ENCODE measurements at regions not wholly inside any gene's neighbourhood (a gene's known extent, or its start where the extent isn't known, plus 50 kb on each side); places are given as distances from the start of the nearest gene placed in this dataset.

DNA sequence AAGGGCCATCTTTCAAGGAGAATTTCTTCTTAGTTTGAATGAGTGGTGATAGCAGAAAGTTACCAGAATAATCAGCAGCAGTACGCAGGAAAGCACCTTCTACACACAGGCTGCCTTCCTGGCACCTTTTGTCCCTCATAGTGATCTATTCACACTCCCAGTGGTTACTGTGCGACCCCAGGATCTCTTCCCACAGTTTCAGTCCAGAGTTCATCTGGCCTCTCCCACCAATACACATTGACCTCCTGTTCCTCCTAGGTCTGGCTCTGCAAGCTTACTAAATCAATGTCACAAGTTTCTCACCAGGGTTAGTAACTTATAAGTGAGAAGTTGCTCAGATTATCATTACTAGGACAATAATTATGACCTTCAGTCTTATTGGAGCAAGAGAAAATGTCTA, 99.1 kb upstream of the PIK3R1 start:
- Histone ChIP-seq H3K9me2 (replicated peaks; ENCODE audit: insufficient read depth) (no peaks in the 10 kb centered on the region), H3K27ac (no peak overlapping the region), H3K4me3 (no peak overlapping the region), H3K4me2 (no peak overlapping the region), H3K4me1 (ENCODE audit: insufficient read depth) (no peaks in the 10 kb centered on the region), H2AFZ (no peak overlapping the region), H3K79me2 (no peaks in the 10 kb centered on the region), H3K36me3 (replicated peaks; ENCODE audit: insufficient read depth, low read depth) (no peaks in the 10 kb centered on the region), H3K27me3 (no peaks in the 10 kb centered on the region), H3K9me3 (ENCODE audit: low read depth) (no peaks in the 10 kb centered on the region), H4K20me1 (ENCODE audit: insufficient read depth, poor library complexity, severe bottlenecking) (no peaks in the 10 kb centered on the region)
- DNase-seq (ENCODE audit: low spot score): no peak
- TF ChIP-seq, protein P1, sequence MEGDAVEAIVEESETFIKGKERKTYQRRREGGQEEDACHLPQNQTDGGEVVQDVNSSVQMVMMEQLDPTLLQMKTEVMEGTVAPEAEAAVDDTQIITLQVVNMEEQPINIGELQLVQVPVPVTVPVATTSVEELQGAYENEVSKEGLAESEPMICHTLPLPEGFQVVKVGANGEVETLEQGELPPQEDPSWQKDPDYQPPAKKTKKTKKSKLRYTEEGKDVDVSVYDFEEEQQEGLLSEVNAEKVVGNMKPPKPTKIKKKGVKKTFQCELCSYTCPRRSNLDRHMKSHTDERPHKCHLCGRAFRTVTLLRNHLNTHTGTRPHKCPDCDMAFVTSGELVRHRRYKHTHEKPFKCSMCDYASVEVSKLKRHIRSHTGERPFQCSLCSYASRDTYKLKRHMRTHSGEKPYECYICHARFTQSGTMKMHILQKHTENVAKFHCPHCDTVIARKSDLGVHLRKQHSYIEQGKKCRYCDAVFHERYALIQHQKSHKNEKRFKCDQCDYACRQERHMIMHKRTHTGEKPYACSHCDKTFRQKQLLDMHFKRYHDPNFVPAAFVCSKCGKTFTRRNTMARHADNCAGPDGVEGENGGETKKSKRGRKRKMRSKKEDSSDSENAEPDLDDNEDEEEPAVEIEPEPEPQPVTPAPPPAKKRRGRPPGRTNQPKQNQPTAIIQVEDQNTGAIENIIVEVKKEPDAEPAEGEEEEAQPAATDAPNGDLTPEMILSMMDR (IDR thresholded peaks at IDR 0.05; ENCODE audit: poor library complexity): no peak
- TF ChIP-seq EZH2phosphoT487 (IDR thresholded peaks at IDR 0.05; ENCODE audit: low read depth, severe bottlenecking, unreplicated experiment) (no peak), EZH2 (IDR thresholded peaks at IDR 0.05; ENCODE audit: borderline replicate concordance) (no peak)
- 21% methylated on average over 2 of the region's 2 CpGs for WGBS (ENCODE audit: low lambda C conversion rate, missing lambda C conversion rate)

DNA sequence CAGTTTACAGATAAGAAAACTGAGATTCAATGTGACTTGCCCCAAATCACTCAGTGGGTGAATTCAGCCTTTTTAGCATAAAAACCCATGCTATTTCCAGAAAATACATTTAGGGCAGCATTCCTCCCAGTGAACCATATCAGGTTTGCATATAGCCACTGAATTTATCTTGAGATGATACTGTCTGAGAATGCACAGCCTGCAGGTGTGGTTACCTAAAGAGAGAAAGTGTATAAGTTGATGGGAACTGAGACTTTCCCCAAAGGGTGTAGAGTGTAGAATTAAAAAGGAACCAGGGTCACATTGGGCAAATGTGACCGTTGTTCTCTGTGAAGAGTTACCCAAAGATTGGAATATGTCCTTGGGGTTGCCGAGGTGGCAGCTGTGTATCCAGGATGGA, 100.0 kb upstream of the PIK3R1 start:
- Histone ChIP-seq H3K4me2 (no peak overlapping the region), H3K4me1 (ENCODE audit: insufficient read depth) (no peaks in the 10 kb centered on the region), H3K9me3 (ENCODE audit: low read depth) (no peaks in the 10 kb centered on the region), H3K27me3 (no peaks in the 10 kb centered on the region), H4K20me1 (ENCODE audit: insufficient read depth, poor library complexity, severe bottlenecking) (no peaks in the 10 kb centered on the region), H2AFZ (no peak overlapping the region), H3K79me2 (no peaks in the 10 kb centered on the region), H3K9me2 (replicated peaks; ENCODE audit: insufficient read depth) (no peaks in the 10 kb centered on the region), H3K4me3 (no peak overlapping the region), H3K27ac (no peak overlapping the region), H3K36me3 (replicated peaks; ENCODE audit: insufficient read depth, low read depth) (no peaks in the 10 kb centered on the region)
- no peak for DNase-seq (ENCODE audit: low spot score)
- no peak for TF ChIP-seq EZH2 (IDR thresholded peaks at IDR 0.05; ENCODE audit: borderline replicate concordance)
- no peak for TF ChIP-seq EZH2phosphoT487 (IDR thresholded peaks at IDR 0.05; ENCODE audit: low read depth, severe bottlenecking, unreplicated experiment)
- TF ChIP-seq, protein P1 (IDR thresholded peaks at IDR 0.05; ENCODE audit: poor library complexity): no peak
- WGBS (ENCODE audit: low lambda C conversion rate, missing lambda C conversion rate): 98% methylated on average over 2 of the region's 2 CpGs

DNA sequence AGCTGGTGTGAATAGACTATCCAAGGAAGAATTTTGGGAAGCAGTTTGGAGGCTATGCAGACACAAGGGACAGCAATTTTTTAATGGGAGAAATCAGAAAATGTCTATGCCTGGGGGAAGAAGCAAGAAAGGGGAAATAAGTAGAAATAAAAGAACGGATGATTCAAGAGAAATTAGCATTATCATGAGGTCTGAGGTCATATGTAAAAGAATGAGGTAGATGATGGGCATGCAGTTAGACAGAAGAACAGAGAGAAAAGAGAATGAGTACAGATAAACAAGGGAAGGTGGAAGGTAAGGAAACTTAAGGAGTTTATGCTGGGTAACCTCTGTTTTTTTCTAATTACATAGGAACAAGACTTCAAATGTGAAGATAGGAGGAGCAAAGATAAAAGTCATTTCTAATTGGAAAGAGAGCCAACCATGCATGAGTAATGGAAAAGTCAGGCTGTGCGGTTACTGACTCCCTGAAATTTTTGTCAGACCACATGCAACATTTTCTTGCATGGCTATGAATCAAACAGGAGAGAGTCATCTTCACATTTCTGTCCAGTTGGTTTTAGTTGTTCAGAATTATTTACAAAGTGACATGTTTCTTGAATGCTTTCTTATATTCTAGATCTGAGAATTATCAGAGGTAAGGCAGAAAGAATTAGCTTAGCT, 101.0 kb upstream of the PIK3R1 start:
- TF ChIP-seq, protein P1 (IDR thresholded peaks at IDR 0.05; ENCODE audit: poor library complexity): no peak
- TF ChIP-seq EZH2phosphoT487 (IDR thresholded peaks at IDR 0.05; ENCODE audit: low read depth, severe bottlenecking, unreplicated experiment): no peak
- no peak for TF ChIP-seq EZH2 (IDR thresholded peaks at IDR 0.05; ENCODE audit: borderline replicate concordance)
- no peak for DNase-seq (ENCODE audit: low spot score)

More for the DNA sequence above, 101.0 kb upstream of the PIK3R1 start:
- H4K20me1 ChIP-seq (ENCODE audit: insufficient read depth, poor library complexity, severe bottlenecking): no peaks in the 10 kb centered on the region
- no peaks in the 10 kb centered on the region for H3K79me2 ChIP-seq
- H3K4me3 ChIP-seq: no peak overlapping the region
- H2AFZ ChIP-seq: no peak overlapping the region
- H3K27me3 ChIP-seq: no peaks in the 10 kb centered on the region
- H3K36me3 ChIP-seq (replicated peaks; ENCODE audit: insufficient read depth, low read depth): no peaks in the 10 kb centered on the region
- H3K9me2 ChIP-seq (replicated peaks; ENCODE audit: insufficient read depth): no peaks in the 10 kb centered on the region
- no peaks in the 10 kb centered on the region for H3K9me3 ChIP-seq (ENCODE audit: low read depth)
- 93% methylated on average over 2 of the region's 2 CpGs for WGBS (ENCODE audit: low lambda C conversion rate, missing lambda C conversion rate)
- no peak overlapping the region for H3K27ac ChIP-seq
- H3K4me1 ChIP-seq (ENCODE audit: insufficient read depth): no peaks in the 10 kb centered on the region
- no peak overlapping the region for H3K4me2 ChIP-seq

Data from hepatocyte (in vitro differentiated cells).